HG03095 (cell line): ENCODE measurements at regions not wholly inside any gene's neighbourhood (a gene's known extent, or its start where the extent isn't known, plus 50 kb on each side); places are given as distances from the start of the nearest gene placed in this dataset.

Source experiments
- ATAC-seq: cut with Tn5 transposase; IDR thresholded peaks from one replicate; pipeline ENCODE4 v1.9.1; 2021; ENCODE audit warnings: moderate library complexity; ENCODE audit not compliant: unreplicated experiment

GRCh38 chr22:47299211-47299862 is 536.9 kb downstream of the TBC1D22A start:
- no peak for ATAC-seq

GRCh38 chr22:47298017-47298785 is 535.8 kb downstream of the TBC1D22A start:
- no peak for ATAC-seq

GRCh38 chr22:47297261-47298016 is 535.0 kb downstream of the TBC1D22A start:
- no peak for ATAC-seq

GRCh38 chr22:47296405-47297260 is 534.2 kb downstream of the TBC1D22A start:
- no peak for ATAC-seq

- ATAC-seq, result no peak
These were observed 533.5 kb downstream of the TBC1D22A start for GRCh38 chr22:47295982-47296381.

GRCh38 chr22:47295226-47295901 is 532.9 kb downstream of the TBC1D22A start:
- no peak for ATAC-seq

- no peak for ATAC-seq
These were observed 532.1 kb downstream of the TBC1D22A start for GRCh38 chr22:47294576-47294975.

- no peak for ATAC-seq
These were observed 531.7 kb downstream of the TBC1D22A start for GRCh38 chr22:47294222-47294532.

- ATAC-seq, result no peak
These were observed 531.1 kb downstream of the TBC1D22A start for GRCh38 chr22:47293368-47294221.

GRCh38 chr22:47292546-47293320 is 530.3 kb downstream of the TBC1D22A start:
- ATAC-seq, result no peak

GRCh38 chr22:47291565-47292495 is 529.4 kb downstream of the TBC1D22A start:
- ATAC-seq, result no peak

- ATAC-seq, result no peak
These were observed 528.4 kb downstream of the TBC1D22A start for GRCh38 chr22:47290706-47291430.

- ATAC-seq, result no peak
These were observed 527.0 kb downstream of the TBC1D22A start for GRCh38 chr22:47289336-47289985.

- ATAC-seq, result no peak
These were observed 526.2 kb downstream of the TBC1D22A start for GRCh38 chr22:47288680-47289079.

GRCh38 chr22:47287516-47287915 is 525.1 kb downstream of the TBC1D22A start:
- ATAC-seq, result no peak

- ATAC-seq, result no peak
These were observed 524.1 kb downstream of the TBC1D22A start for GRCh38 chr22:47286590-47286989.

- no peak for ATAC-seq
These were observed 523.5 kb downstream of the TBC1D22A start for GRCh38 chr22:47285981-47286380.
